Keratinocyte (primary cell): ENCODE measurements at regions not wholly inside any gene's neighbourhood (a gene's known extent, or its start where the extent isn't known, plus 50 kb on each side); places are given as distances from the start of the nearest gene placed in this dataset.

ENCODE experiments used
- EZH2 ChIP-seq: IDR thresholded peaks from one replicate; pipeline ENCODE4 v1.6.1; 2012; ENCODE audit warnings: inconsistent platforms, mild to moderate bottlenecking, low read length, moderate library complexity
- TF ChIP-seq, protein P1 (sequence below), 3 experiments: IDR thresholded peaks in 1 of 3; conservative IDR thresholded peaks in 1 of 3; optimal IDR thresholded peaks in 1 of 3; 2 replicates in 2 of 3; 3 replicates in 1 of 3; pipeline versions ENCODE3 to v1.5.1; 2011; ENCODE audit warnings: low read length in 3 of 3, mild to moderate bottlenecking in 3 of 3, moderate library complexity in 2 of 3, control low read depth in 1 of 3, inconsistent platforms in 1 of 3; ENCODE audit not compliant: insufficient read depth in 2 of 3; ENCODE audit errors: extremely low read depth in 1 of 3

DNA sequence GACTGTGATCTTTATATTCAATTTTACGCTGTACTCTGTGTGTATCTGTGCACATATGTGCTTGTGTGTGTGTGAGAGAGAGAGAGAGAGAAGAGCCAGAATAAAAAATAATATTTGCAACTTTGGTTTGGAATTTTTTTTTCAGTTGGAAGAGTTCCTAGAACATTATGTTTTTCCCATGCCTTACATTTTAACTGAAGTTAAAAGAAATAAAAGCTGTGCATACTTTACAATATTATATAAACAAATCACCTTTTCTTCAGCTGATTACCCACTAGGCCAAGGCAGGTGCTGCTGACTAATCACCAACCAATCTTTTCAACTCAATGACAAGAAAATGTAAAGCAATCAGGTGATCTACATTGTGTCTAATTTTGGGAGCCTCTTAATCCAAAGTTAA lies 366.3 kb downstream of the NYAP2 start:
- TF ChIP-seq, protein P1, sequence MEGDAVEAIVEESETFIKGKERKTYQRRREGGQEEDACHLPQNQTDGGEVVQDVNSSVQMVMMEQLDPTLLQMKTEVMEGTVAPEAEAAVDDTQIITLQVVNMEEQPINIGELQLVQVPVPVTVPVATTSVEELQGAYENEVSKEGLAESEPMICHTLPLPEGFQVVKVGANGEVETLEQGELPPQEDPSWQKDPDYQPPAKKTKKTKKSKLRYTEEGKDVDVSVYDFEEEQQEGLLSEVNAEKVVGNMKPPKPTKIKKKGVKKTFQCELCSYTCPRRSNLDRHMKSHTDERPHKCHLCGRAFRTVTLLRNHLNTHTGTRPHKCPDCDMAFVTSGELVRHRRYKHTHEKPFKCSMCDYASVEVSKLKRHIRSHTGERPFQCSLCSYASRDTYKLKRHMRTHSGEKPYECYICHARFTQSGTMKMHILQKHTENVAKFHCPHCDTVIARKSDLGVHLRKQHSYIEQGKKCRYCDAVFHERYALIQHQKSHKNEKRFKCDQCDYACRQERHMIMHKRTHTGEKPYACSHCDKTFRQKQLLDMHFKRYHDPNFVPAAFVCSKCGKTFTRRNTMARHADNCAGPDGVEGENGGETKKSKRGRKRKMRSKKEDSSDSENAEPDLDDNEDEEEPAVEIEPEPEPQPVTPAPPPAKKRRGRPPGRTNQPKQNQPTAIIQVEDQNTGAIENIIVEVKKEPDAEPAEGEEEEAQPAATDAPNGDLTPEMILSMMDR (optimal IDR thresholded peaks at IDR 0.05 in 1 of 3, IDR thresholded peaks at IDR 0.05 in 1 of 3, conservative IDR thresholded peaks at IDR 0.05 in 1 of 3; ENCODE audit: extremely low read depth in 1 of 3, insufficient read depth in 2 of 3, low read length in 3 of 3): no peak
- no peak for TF ChIP-seq EZH2
